ENCODE measurements at regions not wholly inside any gene's neighbourhood (a gene's known extent, or its start where the extent isn't known, plus 50 kb on each side); places are given as distances from the start of the nearest gene placed in this dataset.

- TF ChIP-seq CTCF (conservative IDR thresholded peaks at IDR 0.05; ENCODE audit: low read length), result 0 out of 2 replicates have a peak, but pooled peaks have one; percentile 19
- no peak for TF ChIP-seq EZH2phosphoT487 (IDR thresholded peaks at IDR 0.05; ENCODE audit: borderline replicate concordance)
Measured at GRCh38 chr2:8627019-8627691, 54.7 kb upstream of the ID2 start.

All from Loucy (cell line).